SKM-1 treated with dmso at 0.1 percent for 144 hours (cell line): ENCODE measurements at regions not wholly inside any gene's neighbourhood (a gene's known extent, or its start where the extent isn't known, plus 50 kb on each side); places are given as distances from the start of the nearest gene placed in this dataset.

Experiments used
- DNase-seq: peaks from one replicate; lab custom pipeline; 2025; ENCODE audit not compliant: unreplicated experiment; lab: John Stamatoyannopoulos, UW

DNA sequence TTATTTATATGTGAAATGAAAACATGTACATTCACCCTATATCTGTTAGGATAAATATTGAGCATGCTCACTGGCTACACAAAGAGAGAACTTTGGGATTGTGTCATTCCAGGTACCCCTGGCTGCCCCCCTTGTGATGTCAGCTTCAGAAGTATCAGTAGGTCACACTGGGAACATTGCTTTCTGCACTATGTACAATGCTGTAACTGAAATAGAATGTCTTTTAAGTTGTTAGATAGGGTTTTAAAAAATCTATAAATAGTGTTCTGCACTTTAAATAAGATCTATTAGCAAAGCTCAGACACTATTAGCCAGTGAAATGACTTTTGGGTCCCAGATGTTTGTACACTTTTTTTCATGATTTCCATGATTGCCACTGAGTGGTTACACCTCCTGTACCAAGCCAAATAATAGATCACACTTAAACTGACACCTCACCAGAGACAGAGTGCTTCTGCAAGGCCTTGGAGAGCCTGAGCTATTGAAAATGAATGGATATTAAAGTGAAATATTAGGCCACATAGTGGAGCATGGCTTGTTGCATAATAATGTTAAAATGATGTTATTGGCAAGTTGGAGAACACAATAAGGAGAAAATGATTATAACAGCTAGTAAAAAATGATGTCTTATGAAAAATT is 297.0 kb upstream of the NXPH2 start:
- DNase-seq: no peak

DNA sequence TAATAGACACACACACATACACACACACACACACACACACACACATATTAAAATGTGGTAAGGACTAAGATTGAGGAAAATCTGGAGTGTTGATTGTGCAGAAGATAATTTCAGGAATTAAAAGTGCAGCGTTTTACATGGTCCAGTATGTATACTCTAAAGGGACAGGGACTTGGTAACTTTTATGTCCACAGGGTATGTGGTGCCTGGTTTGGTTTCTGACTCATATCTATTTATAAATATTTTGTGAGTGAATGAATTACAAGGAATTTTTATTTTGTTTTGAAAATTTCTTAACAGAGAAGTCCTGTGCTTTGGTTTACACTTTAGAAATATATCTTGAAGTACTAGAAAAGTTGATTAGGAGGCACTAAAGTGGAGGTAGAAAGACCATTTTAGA is 287.7 kb upstream of the NXPH2 start:
- no peak for DNase-seq

DNA sequence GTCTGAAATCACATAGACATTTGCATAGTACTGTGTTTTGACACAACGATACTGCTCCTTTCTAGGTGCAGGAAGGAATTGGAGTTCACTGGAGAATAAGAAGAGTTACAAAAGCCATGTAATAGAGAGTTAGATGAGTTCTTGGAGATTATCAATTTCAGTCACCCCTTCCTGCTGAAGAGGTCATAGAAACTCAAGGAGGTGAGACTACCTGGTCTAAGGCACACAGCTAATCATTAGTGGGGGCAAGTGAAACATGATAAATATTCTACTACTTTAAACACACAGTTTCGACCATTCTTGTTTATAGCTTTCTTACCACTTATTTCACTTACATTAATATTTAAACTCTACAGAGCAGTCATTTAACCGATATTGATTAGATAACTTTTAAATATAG is 286.9 kb upstream of the NXPH2 start:
- no peak for DNase-seq

DNA sequence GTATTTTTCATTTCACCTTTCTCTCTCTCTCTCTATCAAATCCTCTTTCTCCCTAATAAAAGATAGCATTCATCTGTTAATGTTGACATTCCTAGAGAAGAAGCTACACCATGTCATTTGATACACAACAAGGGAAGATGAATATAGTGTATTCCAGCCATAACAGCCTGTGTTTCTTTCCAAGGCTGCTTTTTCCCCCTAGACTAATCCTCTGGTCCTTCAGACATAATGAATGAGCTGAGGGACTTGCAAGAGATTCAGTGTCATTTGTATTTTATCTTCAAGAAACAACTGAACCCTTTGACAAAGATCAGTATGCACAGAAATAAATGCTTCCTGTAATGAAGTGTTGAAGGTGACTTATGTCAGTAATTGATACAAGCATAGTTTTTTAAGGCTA is 284.0 kb upstream of the NXPH2 start:
- no peak for DNase-seq

DNA sequence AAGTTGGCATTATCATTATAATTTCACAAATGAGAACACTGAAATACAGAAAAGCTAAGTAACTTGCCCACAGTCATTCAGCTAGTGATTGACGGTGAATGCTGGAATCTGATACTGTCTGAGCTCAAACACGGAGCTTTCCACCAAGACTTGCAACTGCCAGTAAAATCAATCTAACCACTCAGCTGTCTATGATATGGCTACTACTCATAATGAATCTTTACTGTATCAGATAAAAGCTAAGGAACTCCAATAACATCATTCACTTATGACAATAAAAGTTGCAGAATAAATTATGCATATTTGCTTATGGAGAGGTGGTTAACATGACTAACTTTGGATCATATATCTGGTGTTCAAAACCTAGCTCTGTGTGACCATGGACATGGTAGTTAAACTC is 279.4 kb upstream of the NXPH2 start:
- DNase-seq: no peak

DNA sequence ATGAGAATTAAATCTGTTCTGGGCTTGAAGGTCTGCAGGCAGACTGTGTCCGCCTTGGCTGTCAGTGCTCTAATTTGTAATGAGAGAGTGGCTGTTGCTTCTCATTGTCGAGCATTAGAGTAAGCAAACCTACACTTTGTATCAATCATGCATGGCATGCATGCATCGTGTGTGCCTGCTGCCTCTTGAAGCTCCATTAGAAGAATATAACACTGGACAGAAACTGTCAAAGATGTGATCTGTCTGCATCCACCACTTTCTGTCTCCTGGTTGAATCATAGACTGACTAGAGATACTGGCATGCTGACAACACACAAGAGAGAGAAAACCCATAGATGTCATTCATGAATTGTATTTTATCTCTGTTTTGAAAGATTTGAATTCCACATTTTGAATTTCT is 275.0 kb upstream of the NXPH2 start:
- no peak for DNase-seq

DNA sequence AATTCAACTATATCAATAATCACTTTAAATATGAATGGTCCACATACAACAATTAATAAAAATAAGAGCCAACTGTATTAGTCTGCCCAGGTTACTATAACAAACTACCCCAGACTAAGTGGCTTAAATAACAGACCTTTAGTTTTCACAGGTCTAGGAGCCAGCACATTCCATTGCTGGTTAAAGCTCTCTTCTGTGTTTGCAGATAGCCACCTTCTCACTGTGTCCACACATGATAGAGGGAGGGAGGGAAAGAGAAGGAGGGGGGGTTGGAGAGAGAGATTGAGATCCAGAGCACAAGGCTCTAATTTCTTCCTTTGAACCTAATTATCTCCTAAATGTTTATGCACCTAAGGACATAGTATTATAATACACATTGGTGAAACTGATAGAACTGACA is 267.8 kb upstream of the NXPH2 start:
- no peak for DNase-seq

DNA sequence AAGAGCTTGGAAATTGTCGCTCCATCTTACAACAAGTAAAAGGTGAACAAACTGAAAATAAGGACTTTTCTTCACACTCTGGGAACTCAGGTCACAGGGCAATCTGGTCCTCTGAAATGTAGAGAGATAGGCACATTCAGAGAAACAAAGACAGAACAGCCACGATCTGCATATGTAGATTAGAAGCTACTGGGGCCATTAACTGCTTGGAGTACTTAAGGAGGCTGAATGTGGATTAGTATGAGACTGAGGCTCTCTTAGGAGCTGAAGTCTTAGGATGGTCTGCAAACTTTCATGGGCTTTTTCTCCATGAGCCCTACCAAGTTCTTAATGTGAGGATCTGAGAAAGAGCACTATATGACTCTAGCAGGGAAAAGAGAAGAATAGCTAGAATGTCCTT is 265.3 kb upstream of the NXPH2 start:
- no peak for DNase-seq

DNA sequence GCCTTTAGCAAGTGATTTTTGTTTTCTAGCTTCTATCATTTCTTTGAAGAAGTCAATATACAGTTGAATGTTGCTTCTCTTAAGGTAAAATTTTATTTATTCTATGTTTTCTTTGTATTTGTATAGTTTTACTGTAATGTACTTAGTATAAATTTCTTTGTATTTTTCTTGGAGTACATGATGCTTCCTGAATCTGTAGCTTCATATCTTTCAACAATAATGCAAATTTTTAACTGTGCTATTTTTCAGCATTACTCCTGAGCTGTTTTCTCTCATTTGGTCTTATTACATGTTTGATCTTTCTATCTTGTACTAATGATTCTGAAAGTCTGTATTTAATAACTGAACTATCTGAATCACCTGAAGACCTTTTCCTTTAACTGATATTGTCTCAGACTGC is 253.9 kb upstream of the NXPH2 start:
- DNase-seq: no peak

DNA sequence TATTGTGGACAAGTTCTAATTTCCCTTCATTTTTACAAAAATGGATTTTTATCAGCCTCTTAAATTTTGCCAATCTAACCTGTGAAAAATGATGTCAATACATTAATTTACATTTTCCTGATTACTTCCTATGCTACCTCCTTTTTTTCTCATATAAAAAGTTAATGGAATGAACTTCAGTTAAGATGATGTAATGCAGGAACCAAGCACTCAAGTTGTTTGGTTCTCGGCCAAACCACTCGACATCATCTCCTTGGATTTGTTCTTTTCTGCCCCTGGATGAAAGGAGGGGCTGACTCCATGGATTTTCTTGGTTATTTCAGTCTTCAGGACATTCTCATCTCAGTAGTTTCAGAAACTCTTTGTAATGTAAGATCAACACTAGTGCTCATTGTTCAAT is 253.1 kb upstream of the NXPH2 start:
- no peak for DNase-seq

DNA sequence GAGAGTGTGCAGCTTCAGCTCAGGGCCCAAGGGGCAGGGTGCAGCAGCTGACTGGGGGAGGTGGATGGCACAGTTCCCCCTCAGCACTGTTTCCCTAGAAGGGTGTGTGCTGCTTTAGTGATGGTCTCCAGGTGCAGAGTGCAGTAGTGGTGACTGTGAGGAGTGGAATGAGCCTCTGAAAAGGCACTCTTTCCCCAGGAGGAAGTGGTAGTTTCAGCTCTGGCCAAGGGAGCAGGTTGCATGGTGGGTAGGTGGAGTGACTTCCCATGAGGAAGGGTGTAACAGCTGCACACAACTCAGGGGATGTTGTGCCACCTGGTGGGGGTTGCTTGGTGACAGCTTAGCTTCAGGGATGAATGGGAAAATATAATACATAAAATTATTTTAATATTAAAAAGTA is 251.5 kb upstream of the NXPH2 start:
- peak; percentile 3 for DNase-seq

DNA sequence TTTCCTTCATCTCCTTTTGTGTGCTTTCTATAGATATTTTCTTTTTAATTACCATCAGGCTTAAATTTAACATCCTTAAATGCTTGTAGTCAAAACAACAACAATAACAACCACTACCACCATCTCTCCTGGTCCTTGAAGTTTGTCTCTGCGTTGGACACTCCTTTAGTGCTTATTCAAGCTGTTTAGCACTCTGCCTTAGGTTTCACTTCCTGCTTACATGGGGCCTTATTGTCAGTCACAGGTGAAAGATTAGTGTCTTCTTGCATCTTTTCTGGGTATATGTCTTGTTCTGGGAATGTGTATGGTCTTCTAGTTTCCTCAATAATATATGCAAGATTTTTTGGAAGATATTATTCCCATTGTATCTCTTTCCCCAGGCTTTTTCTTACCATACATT is 240.1 kb upstream of the NXPH2 start:
- DNase-seq: no peak

DNA sequence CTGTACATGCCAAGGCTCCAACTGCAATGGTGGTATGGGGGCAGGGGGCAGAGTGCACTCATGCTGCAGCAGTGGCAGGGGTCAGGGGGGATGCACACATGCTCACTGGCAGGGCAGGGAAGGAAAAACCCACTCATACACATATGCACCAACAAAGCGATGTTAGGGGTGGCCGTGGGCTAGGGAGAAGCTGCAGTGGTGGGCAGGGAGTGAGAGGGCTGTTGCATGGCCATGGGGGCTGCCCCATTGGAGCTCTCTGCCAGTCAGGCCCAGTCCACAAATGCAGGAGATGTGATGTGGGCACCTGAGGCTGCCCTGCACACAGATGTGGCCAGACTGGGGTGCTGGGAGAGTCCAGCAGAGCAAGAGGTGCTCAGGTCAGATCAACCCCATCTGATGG is 238.1 kb upstream of the NXPH2 start:
- no peak for DNase-seq

DNA sequence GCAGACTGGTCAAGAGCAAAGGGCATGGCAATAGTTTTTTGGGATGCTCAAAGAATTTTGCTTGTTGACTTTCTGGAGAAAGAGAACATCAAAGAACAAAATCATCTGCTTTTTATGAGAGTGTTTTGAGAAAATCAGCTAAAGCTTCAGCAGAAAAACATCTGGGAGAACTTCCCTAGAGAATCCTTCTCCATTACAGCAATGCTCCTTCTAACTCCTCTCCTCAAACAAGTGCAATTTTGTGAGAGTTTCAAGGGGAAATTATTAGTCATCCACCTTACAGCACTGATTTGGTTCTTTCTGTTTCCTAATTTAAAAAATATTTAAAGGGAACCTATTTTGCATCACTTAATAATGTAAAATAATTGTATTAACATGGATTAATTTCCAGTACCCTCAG is 226.9 kb upstream of the NXPH2 start:
- no peak for DNase-seq

DNA sequence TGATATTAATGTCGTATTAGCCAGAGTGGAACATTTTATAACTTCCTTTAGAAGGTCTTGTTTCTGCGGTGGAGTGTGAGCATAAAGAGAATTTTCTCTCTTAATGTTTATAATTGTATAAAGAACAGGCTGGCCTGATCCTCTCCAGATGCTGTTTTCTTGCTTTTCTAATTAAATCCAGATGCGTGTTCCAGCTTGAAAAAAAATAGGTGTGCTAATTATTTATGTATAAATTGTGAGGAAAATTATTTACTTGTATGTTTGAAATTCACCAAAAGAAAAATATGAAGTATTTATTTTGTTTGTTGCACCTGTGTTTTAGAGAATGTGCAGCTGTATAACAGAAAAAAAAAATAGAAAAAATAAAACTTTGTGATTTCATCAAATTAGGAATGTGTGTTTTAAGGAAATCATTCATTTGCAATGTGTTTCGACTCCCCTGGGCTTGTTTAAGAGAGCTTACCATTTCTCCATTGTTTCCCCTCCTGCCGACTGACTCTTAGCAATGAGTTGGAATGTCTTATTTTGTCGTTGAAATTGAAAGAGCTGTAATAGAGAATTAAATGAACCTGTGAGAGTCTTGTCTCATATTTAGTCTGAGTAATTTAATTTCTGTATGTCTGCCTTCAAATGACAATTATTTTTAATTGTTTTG is 220.1 kb upstream of the NXPH2 start:
- DNase-seq: no peak

DNA sequence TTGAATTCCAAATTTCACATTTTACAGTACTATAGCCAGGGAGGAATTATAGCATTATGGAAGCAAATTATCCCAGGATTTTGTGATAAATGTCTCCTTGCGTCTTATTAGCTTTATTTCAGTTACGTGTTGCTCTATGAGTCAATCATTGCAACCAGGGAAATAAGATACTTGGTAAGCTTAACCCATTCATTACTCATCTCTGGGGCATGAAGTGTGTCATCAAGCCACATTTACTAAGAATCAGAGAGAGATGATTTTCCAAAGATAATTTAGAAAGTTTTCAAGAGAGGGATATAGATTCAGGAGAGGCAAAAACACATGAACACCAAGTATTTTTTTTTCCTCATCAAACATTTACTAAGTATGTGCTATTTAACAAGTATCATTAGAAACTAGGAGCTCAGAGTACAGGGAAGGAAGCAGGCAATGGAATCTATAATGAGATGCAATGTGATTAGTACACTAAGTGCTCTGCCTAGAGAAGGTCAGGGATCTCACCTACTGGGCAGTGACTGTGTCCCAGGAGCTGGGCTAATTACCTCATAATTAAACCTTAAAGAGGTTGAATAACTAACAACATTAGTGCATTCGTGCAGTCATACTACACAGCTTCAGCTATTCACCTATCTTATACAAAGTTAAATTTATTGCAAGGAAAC is 217.8 kb upstream of the NXPH2 start:
- DNase-seq: no peak

DNA sequence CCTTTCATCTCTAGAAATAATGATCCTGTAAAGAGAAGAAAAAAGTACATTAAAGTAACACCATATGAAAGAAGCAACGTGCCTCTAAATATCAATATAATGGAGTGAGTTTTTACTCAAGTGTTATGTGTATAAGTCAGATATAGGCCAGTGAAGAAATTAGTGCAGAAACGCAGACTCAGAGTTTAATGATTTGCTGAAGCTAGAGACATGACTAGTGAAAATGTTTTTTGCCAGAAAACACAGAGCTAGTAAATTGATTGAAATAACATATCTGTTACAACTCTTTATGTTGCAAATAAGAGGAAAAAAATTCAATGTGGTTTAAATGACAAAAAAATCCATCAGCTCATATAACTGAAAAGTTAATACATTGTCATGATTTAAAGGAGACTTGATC is 217.2 kb upstream of the NXPH2 start:
- no peak for DNase-seq

DNA sequence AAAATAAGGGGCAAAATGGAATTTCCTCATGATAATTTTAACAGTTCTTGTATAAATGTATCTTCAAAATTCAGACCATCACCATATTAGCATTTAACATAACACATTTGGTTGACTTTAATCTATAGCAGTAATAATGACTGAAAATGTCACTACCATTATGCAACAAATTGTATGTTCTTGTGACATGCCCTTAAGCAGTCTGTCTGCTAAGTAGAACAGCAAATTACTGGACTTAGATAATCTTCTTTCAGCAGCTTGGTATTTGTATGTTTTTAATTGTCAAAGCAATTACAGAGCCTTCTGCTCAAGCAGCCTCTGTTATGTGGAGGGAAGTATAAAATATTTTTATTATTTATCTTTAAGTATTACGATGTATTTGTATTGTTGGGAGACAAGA is 214.3 kb upstream of the NXPH2 start:
- no peak for DNase-seq

DNA sequence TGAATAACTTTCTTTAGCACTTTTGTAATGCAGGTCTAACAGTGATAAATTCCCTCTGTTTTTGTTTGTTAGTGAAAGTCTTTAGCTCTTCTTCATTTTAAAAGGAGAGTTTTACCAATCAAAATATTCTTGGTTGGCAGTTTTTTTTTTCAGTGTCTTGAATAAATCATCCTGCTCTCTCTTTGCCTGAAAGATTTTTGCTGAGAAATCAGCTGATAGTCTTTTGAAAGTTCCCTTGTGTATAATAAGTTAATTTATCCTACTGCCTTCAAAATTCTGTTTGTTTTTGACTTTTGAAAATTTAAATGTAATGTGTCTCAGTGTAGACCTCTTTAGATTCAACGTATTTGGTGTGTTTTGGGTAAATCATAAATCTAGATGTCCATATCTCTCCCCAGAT is 205.7 kb upstream of the NXPH2 start:
- DNase-seq: no peak

DNA sequence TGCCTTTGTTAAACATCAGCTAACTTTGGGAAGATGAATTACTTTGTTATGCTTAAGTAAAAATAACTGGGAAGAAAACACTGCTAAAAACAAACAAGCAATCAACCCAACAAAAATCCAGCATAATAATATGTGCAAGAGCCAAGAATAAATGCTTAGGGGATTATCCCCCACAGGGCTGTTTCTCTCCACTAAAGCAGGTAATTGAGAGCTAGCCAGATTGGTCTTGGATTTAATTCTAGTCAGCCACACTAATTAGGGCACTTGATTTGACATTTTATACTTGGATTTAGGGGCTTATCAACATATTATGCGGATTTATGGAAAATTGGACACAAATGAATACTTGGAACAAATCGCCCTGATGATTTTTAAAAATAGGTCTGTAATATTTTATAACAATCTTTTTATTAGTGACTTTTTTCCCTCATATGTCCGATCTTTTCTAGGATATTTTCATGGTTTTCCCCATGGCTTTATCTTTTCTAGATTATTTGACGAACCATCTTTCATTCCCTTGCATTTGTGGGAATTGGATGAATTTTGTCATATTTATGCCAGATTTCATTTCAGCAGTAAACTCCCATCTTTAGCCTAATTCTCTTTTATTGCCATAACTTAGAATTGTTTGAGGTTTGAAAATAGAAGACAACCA is 199.1 kb upstream of the NXPH2 start:
- DNase-seq: no peak

DNA sequence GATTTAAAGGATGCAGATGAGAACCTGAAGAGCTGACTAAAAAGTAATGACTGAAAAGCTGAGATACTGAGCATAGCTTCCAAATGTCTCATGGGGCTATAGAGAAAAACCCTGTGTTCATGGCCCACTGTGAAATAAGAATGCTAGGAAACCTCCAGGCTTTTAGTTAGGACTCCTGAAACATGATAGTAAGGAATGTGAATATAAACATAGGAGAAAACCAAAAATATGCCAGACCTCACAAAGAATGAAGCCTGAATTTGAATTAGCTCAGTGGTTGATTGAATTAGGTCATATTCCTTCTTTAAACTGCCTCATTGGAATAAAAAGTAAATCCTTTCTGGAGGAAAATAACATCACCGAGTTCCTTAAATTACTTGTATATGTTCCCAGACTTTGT is 194.5 kb upstream of the NXPH2 start:
- DNase-seq: no peak

DNA sequence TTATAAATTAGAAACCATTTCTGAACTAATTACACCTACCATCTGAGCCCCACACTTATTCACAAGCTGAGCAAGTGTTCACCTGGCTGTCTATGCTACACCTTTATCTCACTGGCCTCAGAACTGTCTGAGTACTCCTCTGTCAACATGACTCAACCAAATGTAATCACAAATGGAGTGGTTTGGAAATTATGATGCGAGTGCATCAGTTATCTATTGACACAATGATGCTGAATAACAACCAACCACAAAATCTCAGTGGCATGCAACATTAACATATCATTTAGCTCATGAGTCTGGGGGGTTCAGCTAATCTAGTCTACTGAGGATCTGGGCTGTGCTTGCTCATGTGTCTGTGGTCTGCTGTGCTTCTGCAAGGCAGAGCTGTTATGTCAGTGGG is 184.2 kb upstream of the NXPH2 start:
- DNase-seq: no peak
